ENCODE measurements at regions not wholly inside any gene's neighbourhood (a gene's known extent, or its start where the extent isn't known, plus 50 kb on each side); places are given as distances from the start of the nearest gene placed in this dataset.

DNA sequence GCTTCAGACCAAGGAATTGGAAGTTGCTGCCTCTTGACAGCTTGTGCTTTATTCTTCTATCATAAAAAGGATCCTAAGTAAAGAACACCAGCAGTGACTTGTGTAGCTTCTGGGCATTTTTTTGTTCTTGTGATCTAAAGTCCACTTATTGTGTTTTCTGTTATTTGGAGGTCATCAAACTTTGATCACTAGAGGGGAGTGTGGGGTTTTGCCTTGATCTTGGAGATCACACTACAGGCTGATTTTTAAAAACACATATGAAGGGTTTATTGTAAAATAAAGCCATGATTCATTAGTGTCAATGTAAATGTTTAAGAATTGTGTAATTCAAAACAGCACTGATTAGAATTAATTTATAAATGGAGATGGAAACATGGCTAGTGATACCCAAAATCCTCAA is 328.7 kb upstream of the EDNRB start:
- Mint-ChIP-seq H3K36me3 (ENCODE audit: insufficient read depth, unreplicated experiment) (no peaks in the 10 kb centered on the region), H3K27me3 (ENCODE audit: insufficient read depth, unreplicated experiment) (peaks cover 53% of the 10 kb centered on the region), H3K27ac (ENCODE audit: low read depth, unreplicated experiment) (no peak overlapping the region), H3K9me3 (ENCODE audit: unreplicated experiment) (no peaks in the 10 kb centered on the region), H3K4me1 (ENCODE audit: insufficient read depth, unreplicated experiment) (no peaks in the 10 kb centered on the region), H3K4me3 (ENCODE audit: unreplicated experiment) (no peak overlapping the region)
- intact Hi-C loops (cut with micrococcal nuclease) = no loop called here
- ChIA-PET POLR2A (interaction anchor here (0.6 kb wide), 1 partner anchor 949 kb away, joined by 3 read pairs; no protein-coding TSS in a partner anchor), CTCF (no interaction called here)
- DNase-seq (ENCODE audit: unreplicated experiment) = no peak
- TF ChIP-seq, protein P1, sequence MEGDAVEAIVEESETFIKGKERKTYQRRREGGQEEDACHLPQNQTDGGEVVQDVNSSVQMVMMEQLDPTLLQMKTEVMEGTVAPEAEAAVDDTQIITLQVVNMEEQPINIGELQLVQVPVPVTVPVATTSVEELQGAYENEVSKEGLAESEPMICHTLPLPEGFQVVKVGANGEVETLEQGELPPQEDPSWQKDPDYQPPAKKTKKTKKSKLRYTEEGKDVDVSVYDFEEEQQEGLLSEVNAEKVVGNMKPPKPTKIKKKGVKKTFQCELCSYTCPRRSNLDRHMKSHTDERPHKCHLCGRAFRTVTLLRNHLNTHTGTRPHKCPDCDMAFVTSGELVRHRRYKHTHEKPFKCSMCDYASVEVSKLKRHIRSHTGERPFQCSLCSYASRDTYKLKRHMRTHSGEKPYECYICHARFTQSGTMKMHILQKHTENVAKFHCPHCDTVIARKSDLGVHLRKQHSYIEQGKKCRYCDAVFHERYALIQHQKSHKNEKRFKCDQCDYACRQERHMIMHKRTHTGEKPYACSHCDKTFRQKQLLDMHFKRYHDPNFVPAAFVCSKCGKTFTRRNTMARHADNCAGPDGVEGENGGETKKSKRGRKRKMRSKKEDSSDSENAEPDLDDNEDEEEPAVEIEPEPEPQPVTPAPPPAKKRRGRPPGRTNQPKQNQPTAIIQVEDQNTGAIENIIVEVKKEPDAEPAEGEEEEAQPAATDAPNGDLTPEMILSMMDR (IDR thresholded peaks at IDR 0.05; ENCODE audit: unreplicated experiment) = no peak
- no TSS peak for BruUV-seq (replicated peaks)

DNA sequence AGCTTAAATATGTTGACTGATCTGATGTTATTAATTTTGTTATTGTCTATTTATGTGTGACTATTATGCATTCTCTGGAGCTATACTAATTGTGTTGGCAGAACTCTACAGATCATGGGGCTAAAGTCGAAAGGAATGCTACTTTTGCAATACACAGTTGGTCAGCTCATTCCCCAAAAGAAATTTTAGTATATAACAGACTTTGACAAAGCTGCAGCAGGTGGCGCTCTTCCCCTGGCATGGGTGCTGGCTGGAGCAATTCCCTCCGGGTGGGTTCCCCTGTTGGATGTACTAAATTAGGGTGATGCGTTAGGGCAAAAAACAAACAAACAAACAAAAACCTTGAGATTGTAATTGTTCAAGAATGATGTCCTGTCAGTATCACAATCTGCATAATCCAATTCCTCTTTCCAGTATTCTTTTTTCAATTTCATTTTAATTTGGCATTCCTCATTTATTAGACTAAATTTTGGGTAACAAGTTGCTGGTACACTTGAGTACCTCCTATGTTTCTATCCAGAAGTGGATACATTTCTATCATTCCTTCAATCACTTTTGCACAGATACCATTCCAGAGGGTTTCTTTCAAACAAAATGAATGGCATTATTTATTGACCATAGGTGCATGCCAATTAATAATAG is 322.8 kb upstream of the EDNRB start:
- DNase-seq (ENCODE audit: unreplicated experiment) = peak; percentile 53
- no peak overlapping the region for H3K27ac Mint-ChIP-seq (ENCODE audit: low read depth, unreplicated experiment)
- H3K4me3 Mint-ChIP-seq (ENCODE audit: unreplicated experiment) = no peak overlapping the region
- intact Hi-C loops (cut with micrococcal nuclease) = loop anchor here (5.0 kb wide), 1 partner anchor 446 kb away; no protein-coding TSS in a partner anchor
- TF ChIP-seq, protein P1 (IDR thresholded peaks at IDR 0.05; ENCODE audit: unreplicated experiment) = peak; percentile 60
- no peaks in the 10 kb centered on the region for H3K27me3 Mint-ChIP-seq (ENCODE audit: insufficient read depth, unreplicated experiment)
- CTCF ChIA-PET = interaction anchor here (0.6 to 2.5 kb wide), 24 partner anchors 9 to 1067 kb away, joined by 3 to 15 read pairs (median 4); no protein-coding TSS in a partner anchor
- no peaks in the 10 kb centered on the region for H3K9me3 Mint-ChIP-seq (ENCODE audit: unreplicated experiment)
- no TSS peak for BruUV-seq (replicated peaks)
- POLR2A ChIA-PET = interaction anchor here (0.6 kb wide), 1 partner anchor 517 kb away, joined by 3 read pairs; no protein-coding TSS in a partner anchor
- no peaks in the 10 kb centered on the region for H3K4me1 Mint-ChIP-seq (ENCODE audit: insufficient read depth, unreplicated experiment)
- no peaks in the 10 kb centered on the region for H3K36me3 Mint-ChIP-seq (ENCODE audit: insufficient read depth, unreplicated experiment)

DNA sequence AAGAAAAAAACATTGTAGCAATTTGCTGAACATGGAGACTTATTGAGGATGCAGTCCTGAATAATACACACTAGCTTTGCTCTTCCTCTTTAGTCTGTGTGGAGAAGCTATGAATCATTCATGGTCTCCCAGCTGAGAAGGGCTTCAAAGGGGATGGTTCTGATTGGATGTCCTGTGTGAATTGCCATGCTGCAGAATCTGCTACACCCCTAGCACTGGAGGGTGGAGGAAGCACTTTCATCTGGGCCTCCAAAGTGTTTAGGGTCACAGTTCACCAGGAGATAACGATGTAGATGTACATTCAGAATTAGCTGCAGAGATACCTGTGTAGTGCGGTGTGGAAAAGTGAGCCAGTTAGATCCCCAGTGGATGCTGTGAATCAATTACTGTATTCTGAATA is 321.1 kb upstream of the EDNRB start:
- POLR2A ChIA-PET = no interaction called here
- H3K36me3 Mint-ChIP-seq (ENCODE audit: insufficient read depth, unreplicated experiment) = no peaks in the 10 kb centered on the region
- CTCF ChIA-PET = interaction anchor here (0.5 to 2.5 kb wide), 7 partner anchors 38 to 1135 kb away, joined by 3 to 15 read pairs (median 3); no protein-coding TSS in a partner anchor
- intact Hi-C loops (cut with micrococcal nuclease) = loop anchor here (5.0 kb wide), 1 partner anchor 448 kb away; no protein-coding TSS in a partner anchor
- H3K4me1 Mint-ChIP-seq (ENCODE audit: insufficient read depth, unreplicated experiment) = no peaks in the 10 kb centered on the region
- H3K27ac Mint-ChIP-seq (ENCODE audit: low read depth, unreplicated experiment) = no peak overlapping the region
- no TSS peak for BruUV-seq (replicated peaks)
- H3K9me3 Mint-ChIP-seq (ENCODE audit: unreplicated experiment) = no peaks in the 10 kb centered on the region
- H3K4me3 Mint-ChIP-seq (ENCODE audit: unreplicated experiment) = no peak overlapping the region
- DNase-seq (ENCODE audit: unreplicated experiment) = no peak
- H3K27me3 Mint-ChIP-seq (ENCODE audit: insufficient read depth, unreplicated experiment) = peaks cover 9% of the 10 kb centered on the region
- TF ChIP-seq, protein P1 (IDR thresholded peaks at IDR 0.05; ENCODE audit: unreplicated experiment) = no peak

DNA sequence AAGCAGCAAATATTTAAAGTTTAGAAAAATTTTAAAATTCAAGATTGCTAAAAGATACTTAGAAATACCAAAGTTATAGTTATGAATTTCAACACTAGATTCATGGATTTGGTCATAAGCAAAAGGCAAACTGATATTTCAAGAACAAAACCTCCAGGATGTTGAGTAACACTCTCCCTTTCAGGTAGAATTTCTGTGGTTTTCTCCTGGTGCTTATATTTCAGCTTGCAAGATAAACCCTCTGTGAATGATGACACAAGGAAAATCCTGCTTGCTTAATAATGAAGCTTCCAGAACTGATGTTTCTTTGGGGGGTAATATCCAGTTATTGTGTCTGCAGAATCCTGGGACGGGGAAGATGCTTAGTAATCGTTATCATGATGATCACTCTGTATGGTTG is 320.3 kb upstream of the EDNRB start:
- Mint-ChIP-seq H3K4me3 (ENCODE audit: unreplicated experiment) (no peak overlapping the region), H3K27ac (ENCODE audit: low read depth, unreplicated experiment) (no peak overlapping the region), H3K36me3 (ENCODE audit: insufficient read depth, unreplicated experiment) (no peaks in the 10 kb centered on the region), H3K27me3 (ENCODE audit: insufficient read depth, unreplicated experiment) (peaks cover 17% of the 10 kb centered on the region), H3K9me3 (ENCODE audit: unreplicated experiment) (no peaks in the 10 kb centered on the region), H3K4me1 (ENCODE audit: insufficient read depth, unreplicated experiment) (no peaks in the 10 kb centered on the region)
- ChIA-PET CTCF (interaction anchor here (0.7 to 1.1 kb wide), 2 partner anchors 101 to 674 kb away, joined by 3 read pairs; no protein-coding TSS in a partner anchor), POLR2A (no interaction called here)
- TF ChIP-seq, protein P1 (IDR thresholded peaks at IDR 0.05; ENCODE audit: unreplicated experiment) = no peak
- no TSS peak for BruUV-seq (replicated peaks)
- DNase-seq (ENCODE audit: unreplicated experiment) = peak; percentile 21
- intact Hi-C loops (cut with micrococcal nuclease) = no loop called here
